ENCODE measurements at regions not wholly inside any gene's neighbourhood (a gene's known extent, or its start where the extent isn't known, plus 50 kb on each side); places are given as distances from the start of the nearest gene placed in this dataset.

- WGBS (ENCODE audit: low lambda C conversion rate), result 9% methylated on average over 1 of the region's 1 CpG
- ChIA-PET POLR2A (no interaction called here), CTCF (ENCODE audit: low intra/inter-chr PET ratio, low total read pairs) (no interaction called here)
- Histone ChIP-seq H3K4me1 (ENCODE audit: insufficient read depth, low read length) (0 out of 2 replicates have a peak, but pooled peaks cover 5% of the 10 kb centered on the region), H3K27ac (ENCODE audit: extremely low read length, insufficient read depth, low read length) (no peak overlapping the region), H3K4me3 (replicated peaks in 1 of 3; ENCODE audit: insufficient read depth in 1 of 3, low read depth in 2 of 3, low read length in 3 of 3) (no peak overlapping the region), H3K79me2 (ENCODE audit: insufficient read depth, low read length) (no peaks in the 10 kb centered on the region), H3K9me3 (ENCODE audit: low read length) (no peaks in the 10 kb centered on the region), H3K4me2 (ENCODE audit: low read depth, low read length) (no peak overlapping the region), H2AFZ (ENCODE audit: low read length) (no peak overlapping the region), H3K27me3 (ENCODE audit: control insufficient read depth in 1 of 2, insufficient read depth in 2 of 2, low read length in 2 of 2) (no peaks in the 10 kb centered on the region; a peak in 1 of 5 replicates), H3K9ac (ENCODE audit: insufficient read depth, low read depth, low read length) (no peak overlapping the region), H3K36me3 (replicated peaks in 1 of 2; ENCODE audit: control insufficient read depth in 1 of 2, insufficient read depth in 2 of 2, low read length in 2 of 2) (no peaks in the 10 kb centered on the region), H4K20me1 (ENCODE audit: insufficient read depth, low read length) (no peaks in the 10 kb centered on the region)
- BruUV-seq (replicated peaks), result no TSS peak
- no peak for TF ChIP-seq ZMYM3 (CRISPR knock-in tag; IDR thresholded peaks at IDR 0.05)
- TF ChIP-seq ZKSCAN1 (IDR thresholded peaks at IDR 0.05; ENCODE audit: low read length), result no peak
- no peak for TF ChIP-seq PLRG1 (conservative IDR thresholded peaks at IDR 0.05)
- TF ChIP-seq GTF2F1 (IDR thresholded peaks at IDR 0.05; ENCODE audit: low read length), result no peak
- TF ChIP-seq HMG20B (CRISPR knock-in tag; conservative IDR thresholded peaks at IDR 0.05), result no peak
- TF ChIP-seq NFIB (CRISPR knock-in tag; IDR thresholded peaks at IDR 0.05; ENCODE audit: borderline replicate concordance), result no peak
- no peak for TF ChIP-seq NKX3-1 (CRISPR knock-in tag; IDR thresholded peaks at IDR 0.05)
- TF ChIP-seq ZNF747 (CRISPR knock-in tag; IDR thresholded peaks at IDR 0.05; ENCODE audit: borderline replicate concordance), result no peak
- TF ChIP-seq ZSCAN12 (CRISPR knock-in tag; IDR thresholded peaks at IDR 0.05), result no peak
- TF ChIP-seq HIC2 (CRISPR knock-in tag; IDR thresholded peaks at IDR 0.05; ENCODE audit: low read depth), result no peak
- no peak for TF ChIP-seq TIGD3 (CRISPR knock-in tag; IDR thresholded peaks at IDR 0.05; ENCODE audit: borderline replicate concordance)
- TF ChIP-seq PBX2 (CRISPR knock-in tag; IDR thresholded peaks at IDR 0.05), result no peak
- TF ChIP-seq HOXD1 (CRISPR knock-in tag; IDR thresholded peaks at IDR 0.05), result no peak
- TF ChIP-seq BATF2 (CRISPR knock-in tag; IDR thresholded peaks at IDR 0.05), result no peak
- TF ChIP-seq ZNF772 (CRISPR knock-in tag; IDR thresholded peaks at IDR 0.05), result no peak
- TF ChIP-seq TBX3 (IDR thresholded peaks at IDR 0.05; ENCODE audit: borderline replicate concordance), result no peak
- no peak for TF ChIP-seq ZNF777 (CRISPR knock-in tag; IDR thresholded peaks at IDR 0.05)
- TF ChIP-seq LBX2 (CRISPR knock-in tag; IDR thresholded peaks at IDR 0.05; ENCODE audit: borderline replicate concordance), result no peak
- no peak for TF ChIP-seq ZNF644 (CRISPR knock-in tag; IDR thresholded peaks at IDR 0.05; ENCODE audit: low read depth)
- DNase-seq (ENCODE audit: low spot score), result no peak
- intact Hi-C loops (cut with micrococcal nuclease; ENCODE audit: unreplicated experiment), result no loop called here
- no peak for ATAC-seq
- no peak for FAIRE-seq
- in situ Hi-C loops (cut with HindIII; ENCODE audit: extremely low pct_ligation_motif_present, low pct_unique_long_range_greater_than_20kb), result no loop called here
These were observed 90.1 kb upstream of the ARMC3 start for GRCh38 chr10:22837771-22838170.
